ENCODE measurements at regions not wholly inside any gene's neighbourhood (a gene's known extent, or its start where the extent isn't known, plus 50 kb on each side); places are given as distances from the start of the nearest gene placed in this dataset.
"Not testable (repeated sequence)": the region's sequence is repeated elsewhere in the genome, so short reads cannot be mapped to it uniquely, and the experiment has no call there.

GRCh38 chr9:85792057-85792456 is 50.3 kb upstream of the AGTPBP1 start:
- in situ Hi-C loops (cut with MboI; ENCODE audit: low pct_unique_long_range_greater_than_20kb, low sequenced_read_pairs, unreplicated experiment); DNase-seq (ENCODE audit: low spot score): not testable (repeated sequence)

- in situ Hi-C loops (cut with MboI; ENCODE audit: low pct_unique_long_range_greater_than_20kb, low sequenced_read_pairs, unreplicated experiment): loop anchor here (25.0 kb wide), 1 partner anchor 484 kb away; the partner anchor contains the start of gene ISCA1
These were observed 61.4 kb upstream of the AGTPBP1 start for GRCh38 chr9:85802978-85803695.

GRCh38 chr9:85804847-85805133 is 63.0 kb upstream of the AGTPBP1 start:
- DNase-seq (ENCODE audit: low spot score): not testable (repeated sequence)
- in situ Hi-C loops (cut with MboI; ENCODE audit: low pct_unique_long_range_greater_than_20kb, low sequenced_read_pairs, unreplicated experiment): loop anchor here (25.0 kb wide), 1 partner anchor 483 kb away; the partner anchor contains the start of gene ISCA1

More at GRCh38 chr9:85802978-85803695, 61.4 kb upstream of the AGTPBP1 start:
- DNase-seq (ENCODE audit: low spot score): not testable (repeated sequence)

GRCh38 chr9:85805134-85806005 is 63.6 kb upstream of the AGTPBP1 start:
- DNase-seq (ENCODE audit: low spot score): peak; percentile 72
- in situ Hi-C loops (cut with MboI; ENCODE audit: low pct_unique_long_range_greater_than_20kb, low sequenced_read_pairs, unreplicated experiment): loop anchor here (25.0 kb wide), 1 partner anchor 482 kb away; the partner anchor contains the start of gene ISCA1
- TF ChIP-seq CTCF (IDR thresholded peaks at IDR 0.05; ENCODE audit: extremely low read depth, insufficient read depth, missing control alignments): peak; percentile 20

- in situ Hi-C loops (cut with MboI; ENCODE audit: low pct_unique_long_range_greater_than_20kb, low sequenced_read_pairs, unreplicated experiment): loop anchor here (25.0 kb wide), 1 partner anchor 479 kb away; the partner anchor contains the start of gene ISCA1
- DNase-seq (ENCODE audit: low spot score): not testable (repeated sequence)
These were observed 66.6 kb upstream of the AGTPBP1 start for GRCh38 chr9:85808329-85808728.

GRCh38 chr9:85813388-85813787 is 71.6 kb upstream of the AGTPBP1 start:
- not testable (repeated sequence) for DNase-seq (ENCODE audit: low spot score)
- in situ Hi-C loops (cut with MboI; ENCODE audit: low pct_unique_long_range_greater_than_20kb, low sequenced_read_pairs, unreplicated experiment): loop anchor here (25.0 kb wide), 1 partner anchor 474 kb away; the partner anchor contains the start of gene ISCA1

GRCh38 chr9:85814800-85815199 is 73.0 kb upstream of the AGTPBP1 start:
- in situ Hi-C loops (cut with MboI; ENCODE audit: low pct_unique_long_range_greater_than_20kb, low sequenced_read_pairs, unreplicated experiment): loop anchor here (25.0 kb wide), 1 partner anchor 473 kb away; the partner anchor contains the start of gene ISCA1
- DNase-seq (ENCODE audit: low spot score): not testable (repeated sequence)

GRCh38 chr9:85818971-85819370 is 77.2 kb upstream of the AGTPBP1 start:
- DNase-seq (ENCODE audit: low spot score): not testable (repeated sequence)
- in situ Hi-C loops (cut with MboI; ENCODE audit: low pct_unique_long_range_greater_than_20kb, low sequenced_read_pairs, unreplicated experiment): loop anchor here (25.0 kb wide), 1 partner anchor 468 kb away; the partner anchor contains the start of gene ISCA1
- peak; percentile 43 for TF ChIP-seq CTCF (IDR thresholded peaks at IDR 0.05; ENCODE audit: extremely low read depth, insufficient read depth, missing control alignments)

- in situ Hi-C loops (cut with MboI; ENCODE audit: low pct_unique_long_range_greater_than_20kb, low sequenced_read_pairs, unreplicated experiment): loop anchor here (25.0 kb wide), 1 partner anchor 467 kb away; the partner anchor contains the start of gene ISCA1
- not testable (repeated sequence) for DNase-seq (ENCODE audit: low spot score)
These were observed 78.8 kb upstream of the AGTPBP1 start for GRCh38 chr9:85820598-85820997.

GRCh38 chr9:85824949-85825348 is 83.2 kb upstream of the AGTPBP1 start:
- in situ Hi-C loops (cut with MboI; ENCODE audit: low pct_unique_long_range_greater_than_20kb, low sequenced_read_pairs, unreplicated experiment): loop anchor here (25.0 kb wide), 1 partner anchor 462 kb away; the partner anchor contains the start of gene ISCA1
- not testable (repeated sequence) for DNase-seq (ENCODE audit: low spot score)
- TF ChIP-seq CTCF (IDR thresholded peaks at IDR 0.05; ENCODE audit: extremely low read depth, insufficient read depth, missing control alignments): peak; percentile 36

GRCh38 chr9:85834591-85834990 is 92.8 kb upstream of the AGTPBP1 start:
- in situ Hi-C loops (cut with MboI; ENCODE audit: low pct_unique_long_range_greater_than_20kb, low sequenced_read_pairs, unreplicated experiment); DNase-seq (ENCODE audit: low spot score): not testable (repeated sequence)

- in situ Hi-C loops (cut with MboI; ENCODE audit: low pct_unique_long_range_greater_than_20kb, low sequenced_read_pairs, unreplicated experiment): loop anchor here (5.0 kb wide), 1 partner anchor 1957 kb away; no protein-coding TSS in a partner anchor
- DNase-seq (ENCODE audit: low spot score): not testable (repeated sequence)
These were observed 97.0 kb upstream of the NAA35 start for GRCh38 chr9:85843949-85844348.

GRCh38 chr9:85847782-85848181 is 93.2 kb upstream of the NAA35 start:
- DNase-seq (ENCODE audit: low spot score); in situ Hi-C loops (cut with MboI; ENCODE audit: low pct_unique_long_range_greater_than_20kb, low sequenced_read_pairs, unreplicated experiment): not testable (repeated sequence)

Data from GM13977 (cell line).